Stimulated activated memory B cell treated with anti-CD40 and anti-IgM and Interleukin-4, amounts not matched to agents 10 μg/mL and 1 μg/mL and 100 μg/mL, for 72 hours (primary cell): ENCODE measurements at regions not wholly inside any gene's neighbourhood (a gene's known extent, or its start where the extent isn't known, plus 50 kb on each side); places are given as distances from the start of the nearest gene placed in this dataset.

ENCODE experiments used
- ATAC-seq: fragments of 150-1000 bp; cut with Tn5 transposase; 2 replicates; pipeline ENCODE4 v1.10.0; 2021
- H3K27ac Mint-ChIP-seq: one replicate; pipeline ENCODE4 v1.8.0; 2022; ENCODE audit warnings: mild to moderate bottlenecking, mixed read lengths
- H3K27me3 Mint-ChIP-seq: one replicate; pipeline ENCODE4 v1.8.0; 2022; ENCODE audit warnings: mixed read lengths
- H3K36me3 Mint-ChIP-seq: one replicate; pipeline ENCODE4 v1.8.0; 2022; ENCODE audit warnings: mixed read lengths
- H3K4me1 Mint-ChIP-seq: one replicate; pipeline ENCODE4 v1.8.0; 2022; ENCODE audit warnings: mixed read lengths
- H3K4me3 Mint-ChIP-seq: one replicate; pipeline ENCODE4 v1.8.0; 2022; ENCODE audit warnings: mild to moderate bottlenecking, moderate library complexity, mixed read lengths
- H3K9me3 Mint-ChIP-seq: one replicate; pipeline ENCODE4 v1.8.0; 2022; ENCODE audit warnings: mixed read lengths

- Mint-ChIP-seq H3K9me3 (peaks cover 4% of the 10 kb centered on the region), H3K27ac (no peak overlapping the region), H3K4me3 (no peak overlapping the region), H3K36me3 (peaks cover 6% of the 10 kb centered on the region), H3K27me3 (peaks cover 64% of the 10 kb centered on the region), H3K4me1 (peaks cover 18% of the 10 kb centered on the region)
- ATAC-seq = no peak
These were observed 56.8 kb upstream of the UBAC2 start for GRCh38 chr13:99143904-99144303.

GRCh38 chr13:99144306-99144705, 56.3 kb upstream of the UBAC2 start:
- Mint-ChIP-seq H3K4me1 (peaks cover 18% of the 10 kb centered on the region), H3K4me3 (no peak overlapping the region), H3K36me3 (peaks cover 6% of the 10 kb centered on the region), H3K27me3 (peaks cover 68% of the 10 kb centered on the region), H3K9me3 (peaks cover 4% of the 10 kb centered on the region), H3K27ac (no peak overlapping the region)
- peak; percentile 54 for ATAC-seq

GRCh38 chr13:99145461-99145860, 55.2 kb upstream of the UBAC2 start:
- Mint-ChIP-seq H3K27ac (no peak overlapping the region), H3K36me3 (peaks cover 6% of the 10 kb centered on the region), H3K9me3 (peaks cover 4% of the 10 kb centered on the region), H3K27me3 (peaks cover 78% of the 10 kb centered on the region), H3K4me1 (peaks cover 18% of the 10 kb centered on the region), H3K4me3 (no peak overlapping the region)
- no peak for ATAC-seq

- Mint-ChIP-seq H3K27ac (no peak overlapping the region), H3K4me1 (peaks cover 9% of the 10 kb centered on the region), H3K4me3 (no peak overlapping the region), H3K36me3 (no peaks in the 10 kb centered on the region), H3K9me3 (no peaks in the 10 kb centered on the region), H3K27me3 (peaks cover 39% of the 10 kb centered on the region)
- ATAC-seq = no peak
These were observed 49.9 kb upstream of the UBAC2 start for GRCh38 chr13:99150575-99151361.
